Epithelial cell of esophagus (primary cell): ENCODE measurements at regions not wholly inside any gene's neighbourhood (a gene's known extent, or its start where the extent isn't known, plus 50 kb on each side); places are given as distances from the start of the nearest gene placed in this dataset.
A peak's percentile ranks its signal among the peaks of the same experiment; 100 is the strongest.

ENCODE experiments used
- DNase-seq: peaks from one replicate; pipeline ENCODE4 v3.0.0; 2010; ENCODE audit warnings: low read depth
- H3K4me3 ChIP-seq: 2 replicates; pipeline ENCODE4 v1.5.1; 2011; ENCODE audit warnings: mild to moderate bottlenecking, low read length, control low read depth
- TF ChIP-seq, protein P1 (sequence below): IDR thresholded peaks from 2 replicates; pipeline ENCODE4 v1.5.1; 2011; ENCODE audit warnings: low read depth, mild to moderate bottlenecking, low read length, control low read depth, inconsistent platforms; ENCODE audit not compliant: insufficient read depth; ENCODE audit errors: missing control alignments

DNA sequence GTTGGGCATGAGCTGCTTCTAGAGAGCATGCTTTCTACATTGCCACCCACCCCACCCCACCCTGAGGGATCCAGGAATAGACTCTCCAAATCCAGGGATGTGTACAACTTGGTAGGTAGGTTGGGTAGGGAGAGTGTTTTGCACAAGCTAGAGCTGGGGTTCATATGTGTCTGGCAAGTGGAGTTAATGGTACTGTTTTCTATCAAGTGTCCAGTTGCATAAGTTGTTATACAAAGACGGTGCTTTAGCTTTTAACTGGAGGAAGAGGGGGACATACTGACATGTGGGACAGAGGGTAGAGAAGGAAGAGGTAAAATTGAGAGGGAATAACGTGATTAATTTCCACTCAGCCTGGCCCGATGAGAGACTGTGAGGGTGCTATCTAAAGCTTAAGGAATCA, 51.0 kb upstream of the TNC start:
- DNase-seq: no peak
- no peak overlapping the region for H3K4me3 ChIP-seq
- TF ChIP-seq, protein P1, sequence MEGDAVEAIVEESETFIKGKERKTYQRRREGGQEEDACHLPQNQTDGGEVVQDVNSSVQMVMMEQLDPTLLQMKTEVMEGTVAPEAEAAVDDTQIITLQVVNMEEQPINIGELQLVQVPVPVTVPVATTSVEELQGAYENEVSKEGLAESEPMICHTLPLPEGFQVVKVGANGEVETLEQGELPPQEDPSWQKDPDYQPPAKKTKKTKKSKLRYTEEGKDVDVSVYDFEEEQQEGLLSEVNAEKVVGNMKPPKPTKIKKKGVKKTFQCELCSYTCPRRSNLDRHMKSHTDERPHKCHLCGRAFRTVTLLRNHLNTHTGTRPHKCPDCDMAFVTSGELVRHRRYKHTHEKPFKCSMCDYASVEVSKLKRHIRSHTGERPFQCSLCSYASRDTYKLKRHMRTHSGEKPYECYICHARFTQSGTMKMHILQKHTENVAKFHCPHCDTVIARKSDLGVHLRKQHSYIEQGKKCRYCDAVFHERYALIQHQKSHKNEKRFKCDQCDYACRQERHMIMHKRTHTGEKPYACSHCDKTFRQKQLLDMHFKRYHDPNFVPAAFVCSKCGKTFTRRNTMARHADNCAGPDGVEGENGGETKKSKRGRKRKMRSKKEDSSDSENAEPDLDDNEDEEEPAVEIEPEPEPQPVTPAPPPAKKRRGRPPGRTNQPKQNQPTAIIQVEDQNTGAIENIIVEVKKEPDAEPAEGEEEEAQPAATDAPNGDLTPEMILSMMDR: no peak

DNA sequence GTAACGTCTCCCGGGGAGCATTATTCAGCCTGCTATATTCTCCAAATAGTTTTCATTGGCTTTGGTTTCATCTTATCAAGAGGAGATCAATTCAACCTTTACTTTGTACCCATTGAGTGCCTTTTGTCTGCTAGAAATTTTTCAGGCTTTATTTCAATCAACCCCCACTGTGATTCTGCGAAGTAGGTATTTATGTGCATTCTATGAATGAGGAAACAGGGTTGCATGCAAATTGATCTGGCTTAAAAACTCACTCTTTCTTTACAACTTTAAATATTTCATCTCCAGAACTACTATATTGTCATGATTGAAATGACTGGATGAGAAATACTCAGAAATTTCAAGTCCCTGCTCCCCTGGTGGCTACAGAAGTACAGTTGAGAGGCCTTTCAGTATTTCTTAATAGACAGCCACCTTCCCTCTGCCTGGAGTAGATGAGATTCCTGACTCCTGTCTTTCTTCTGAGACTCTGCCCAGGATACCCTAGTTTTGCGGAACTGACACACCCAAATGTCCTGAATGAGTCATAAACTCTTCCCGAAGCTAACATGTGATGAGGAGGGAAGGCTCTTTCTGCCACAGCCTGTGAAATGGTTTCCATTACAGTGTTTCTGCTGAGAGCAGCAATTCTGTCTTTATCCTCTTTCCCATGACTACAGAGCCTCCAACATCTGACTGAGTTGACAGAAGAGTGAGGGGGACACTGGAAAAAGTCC, 52.6 kb upstream of the TNC start:
- TF ChIP-seq, protein P1: no peak
- DNase-seq: peak; percentile 81
- H3K4me3 ChIP-seq: no peak overlapping the region

DNA sequence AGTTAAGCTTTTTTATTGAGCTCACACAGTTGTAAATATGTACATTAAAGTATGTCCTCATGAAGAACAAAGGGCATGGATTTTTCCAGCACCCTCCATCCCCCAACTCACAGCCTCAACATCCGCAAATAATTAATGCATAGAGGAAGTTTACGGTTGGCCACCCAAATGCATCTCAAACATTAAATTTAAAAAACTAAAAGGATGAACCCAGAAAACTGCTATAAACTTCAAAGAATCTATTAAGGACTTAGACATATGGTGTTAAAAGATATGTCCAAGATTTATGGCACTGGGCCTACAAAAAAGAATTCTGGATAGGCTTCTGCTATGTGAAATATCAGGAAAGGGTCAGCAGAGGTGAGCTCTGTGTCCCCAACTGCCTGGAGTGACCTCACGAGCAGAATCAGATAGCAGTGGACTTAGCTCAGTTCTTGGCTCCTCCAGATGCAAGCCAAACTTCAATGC, 54.0 kb upstream of the TNC start:
- TF ChIP-seq, protein P1: no peak
- no peak overlapping the region for H3K4me3 ChIP-seq

DNA sequence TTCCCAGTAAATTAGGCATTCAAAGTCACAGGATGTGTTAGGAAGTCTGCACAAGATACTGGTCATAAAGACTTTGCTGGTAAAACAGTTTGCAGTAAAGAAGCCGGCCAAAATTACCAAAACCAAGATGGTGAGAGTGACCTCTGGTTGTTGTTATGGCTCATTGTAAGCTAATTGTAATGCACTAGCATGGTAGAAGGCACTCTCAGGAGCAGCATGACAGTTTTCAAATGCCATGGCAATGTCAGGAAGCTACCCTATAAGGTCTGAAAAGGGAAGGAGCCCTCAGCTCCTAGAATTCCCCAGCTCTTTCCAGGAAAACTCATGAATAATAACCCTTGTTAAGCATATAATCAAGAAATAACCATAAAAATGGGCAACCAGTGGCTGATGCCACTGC, 64.3 kb upstream of the TNC start:
- DNase-seq: no peak
- no peak overlapping the region for H3K4me3 ChIP-seq
- TF ChIP-seq, protein P1: no peak

More for the DNA sequence above, 54.0 kb upstream of the TNC start:
- DNase-seq: no peak

DNA sequence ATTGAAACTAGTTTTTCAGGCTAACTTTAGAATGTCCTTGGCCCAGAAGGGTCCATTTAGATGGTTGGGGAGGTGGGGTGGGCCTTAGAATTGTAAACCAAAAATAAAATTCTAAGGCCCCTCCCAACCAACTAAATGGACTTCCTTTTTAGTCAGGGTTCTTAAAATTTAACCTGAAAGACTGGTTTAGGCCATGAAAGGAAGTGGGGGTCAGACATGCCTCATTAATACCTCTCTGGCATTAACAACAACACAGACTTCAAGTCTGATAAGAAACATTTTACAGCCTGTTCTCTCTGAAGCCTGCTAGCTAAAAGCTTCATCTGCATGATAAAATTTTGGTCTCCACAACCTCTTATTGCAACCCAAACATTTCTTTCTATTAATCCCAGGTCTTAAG, 65.5 kb upstream of the TNC start:
- no peak overlapping the region for H3K4me3 ChIP-seq
- TF ChIP-seq, protein P1: no peak
- peak; percentile 16 for DNase-seq

DNA sequence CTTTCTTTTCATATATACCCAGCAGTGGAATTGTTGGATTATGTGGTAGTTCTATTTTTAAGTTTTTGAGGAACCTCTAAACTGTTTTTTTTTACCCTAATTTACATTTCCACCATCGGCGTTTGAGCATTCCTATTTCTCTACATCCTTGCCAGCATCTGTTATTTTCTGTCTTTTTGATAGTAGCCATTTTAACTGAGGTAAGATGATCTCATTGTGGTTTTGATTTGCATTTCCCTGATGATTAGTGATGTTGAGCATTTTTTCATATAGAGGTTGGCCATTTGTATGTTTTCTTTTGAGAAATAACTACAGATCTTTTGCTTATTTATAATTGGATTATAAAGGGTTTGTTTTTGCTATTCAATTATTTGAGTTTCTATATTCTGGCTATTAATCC, 71.7 kb upstream of the TNC start:
- TF ChIP-seq, protein P1: no peak
- DNase-seq: no peak
- no peak overlapping the region for H3K4me3 ChIP-seq

DNA sequence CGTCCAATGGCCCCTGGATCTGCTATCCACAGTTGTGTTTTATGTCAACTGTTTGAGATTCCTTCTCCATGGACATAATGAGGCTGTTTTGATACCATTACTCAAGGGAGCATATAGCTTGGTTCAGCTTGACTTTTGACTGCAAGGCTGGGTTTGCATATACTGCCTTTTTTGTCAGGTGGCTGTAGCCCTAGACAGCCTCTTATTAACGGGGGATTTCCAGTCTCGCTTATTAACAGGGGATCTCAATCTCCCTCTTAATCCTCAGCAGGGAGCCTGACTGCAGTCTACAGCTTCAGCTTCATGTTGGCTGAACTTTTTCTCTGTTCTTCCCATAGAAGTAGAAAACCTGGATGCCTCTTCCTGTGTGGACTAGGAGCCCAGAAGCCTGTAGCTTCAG, 73.7 kb upstream of the TNC start:
- DNase-seq: no peak
- TF ChIP-seq, protein P1: no peak
- H3K4me3 ChIP-seq: no peak overlapping the region
